Peyer's patch (tissue), 4 donors: ENCODE measurements at regions not wholly inside any gene's neighbourhood (a gene's known extent, or its start where the extent isn't known, plus 50 kb on each side); places are given as distances from the start of the nearest gene placed in this dataset.

ENCODE experiments used
- DNase-seq, 3 donors: peaks; one replicate each; pipeline ENCODE4 v3.0.0-alpha.2; 2017 to 2019
- H3K27ac ChIP-seq, 4 donors: fragments of 200-600 bp; sonication (generic); one replicate each; pipeline ENCODE4 v1.5.1; 2016 to 2019
- H3K27me3 ChIP-seq, 2 donors: fragments of 200-600 bp; sonication (generic); one replicate each; pipeline ENCODE4 v1.5.1; 2019
- H3K36me3 ChIP-seq, 3 donors: fragments of 200-600 bp; sonication (generic); one replicate each; pipeline ENCODE4 v1.5.1; 2016 to 2019
- H3K4me1 ChIP-seq, 4 donors: fragments of 200-600 bp; sonication (generic); one replicate each; pipeline ENCODE4 v1.5.1; 2016 to 2019
- H3K4me3 ChIP-seq, 4 donors: fragments of 200-600 bp; sonication (generic); 1 replicate in 3 of 4; 2 replicates in 1 of 4; pipeline ENCODE4 v1.5.1; 2016 to 2019; ENCODE audit warnings: mild to moderate bottlenecking in 1 of 4
- H3K9me3 ChIP-seq, 4 donors: fragments of 200-600 bp; sonication (generic); one replicate each; pipeline ENCODE4 v1.5.1; 2016 to 2019; ENCODE audit warnings: mild to moderate bottlenecking in 1 of 4
- POLR2A ChIP-seq, 2 donors: fragments of 450-650 bp; IDR thresholded peaks; one replicate each; pipeline ENCODE4 v1.5.1; 2017; ENCODE audit warnings: antibody characterized with exemption in 2 of 2, mild to moderate bottlenecking in 2 of 2, moderate library complexity in 2 of 2
- TF ChIP-seq, protein P1 (sequence below), 6 experiments: fragments of 450-650 bp in 4 of 6; fragments of 200-600 bp in 2 of 6; sonication (generic) in 1 of 6; IDR thresholded peaks; one replicate each; pipeline ENCODE4 v1.5.1; 2017 to 2019; ENCODE audit warnings: antibody characterized with exemption in 6 of 6, mild to moderate bottlenecking in 3 of 6, moderate library complexity in 1 of 6

GRCh38 chr15:91473894-91474545, 374.0 kb downstream of the SV2B start:
- DNase-seq, result no peak
- Histone ChIP-seq H3K27ac (no peak overlapping the region), H3K4me1 (peaks cover 0 to 11% (median 0%) of the 10 kb centered on the region in 4 donors), H3K4me3 (no peak overlapping the region), H3K27me3 (no peaks in the 10 kb centered on the region), H3K36me3 (no peaks in the 10 kb centered on the region), H3K9me3 (no peaks in the 10 kb centered on the region)
- TF ChIP-seq POLR2A (IDR thresholded peaks at IDR 0.05), result no peak
- TF ChIP-seq, protein P1, sequence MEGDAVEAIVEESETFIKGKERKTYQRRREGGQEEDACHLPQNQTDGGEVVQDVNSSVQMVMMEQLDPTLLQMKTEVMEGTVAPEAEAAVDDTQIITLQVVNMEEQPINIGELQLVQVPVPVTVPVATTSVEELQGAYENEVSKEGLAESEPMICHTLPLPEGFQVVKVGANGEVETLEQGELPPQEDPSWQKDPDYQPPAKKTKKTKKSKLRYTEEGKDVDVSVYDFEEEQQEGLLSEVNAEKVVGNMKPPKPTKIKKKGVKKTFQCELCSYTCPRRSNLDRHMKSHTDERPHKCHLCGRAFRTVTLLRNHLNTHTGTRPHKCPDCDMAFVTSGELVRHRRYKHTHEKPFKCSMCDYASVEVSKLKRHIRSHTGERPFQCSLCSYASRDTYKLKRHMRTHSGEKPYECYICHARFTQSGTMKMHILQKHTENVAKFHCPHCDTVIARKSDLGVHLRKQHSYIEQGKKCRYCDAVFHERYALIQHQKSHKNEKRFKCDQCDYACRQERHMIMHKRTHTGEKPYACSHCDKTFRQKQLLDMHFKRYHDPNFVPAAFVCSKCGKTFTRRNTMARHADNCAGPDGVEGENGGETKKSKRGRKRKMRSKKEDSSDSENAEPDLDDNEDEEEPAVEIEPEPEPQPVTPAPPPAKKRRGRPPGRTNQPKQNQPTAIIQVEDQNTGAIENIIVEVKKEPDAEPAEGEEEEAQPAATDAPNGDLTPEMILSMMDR (IDR thresholded peaks at IDR 0.05), result no peak

GRCh38 chr15:91476861-91477260, 376.6 kb upstream of the SLCO3A1 start:
- DNase-seq, result no peak
- H3K27ac ChIP-seq, result no peak overlapping the region
- no peaks in the 10 kb centered on the region for H3K36me3 ChIP-seq
- no peaks in the 10 kb centered on the region for H3K27me3 ChIP-seq
- TF ChIP-seq, protein P1 (IDR thresholded peaks at IDR 0.05), result no peak
- TF ChIP-seq POLR2A (IDR thresholded peaks at IDR 0.05), result no peak
- no peaks in the 10 kb centered on the region for H3K9me3 ChIP-seq
- peaks cover 0 to 5% (median 0%) of the 10 kb centered on the region in 4 donors for H3K4me1 ChIP-seq
- no peak overlapping the region for H3K4me3 ChIP-seq

DNA sequence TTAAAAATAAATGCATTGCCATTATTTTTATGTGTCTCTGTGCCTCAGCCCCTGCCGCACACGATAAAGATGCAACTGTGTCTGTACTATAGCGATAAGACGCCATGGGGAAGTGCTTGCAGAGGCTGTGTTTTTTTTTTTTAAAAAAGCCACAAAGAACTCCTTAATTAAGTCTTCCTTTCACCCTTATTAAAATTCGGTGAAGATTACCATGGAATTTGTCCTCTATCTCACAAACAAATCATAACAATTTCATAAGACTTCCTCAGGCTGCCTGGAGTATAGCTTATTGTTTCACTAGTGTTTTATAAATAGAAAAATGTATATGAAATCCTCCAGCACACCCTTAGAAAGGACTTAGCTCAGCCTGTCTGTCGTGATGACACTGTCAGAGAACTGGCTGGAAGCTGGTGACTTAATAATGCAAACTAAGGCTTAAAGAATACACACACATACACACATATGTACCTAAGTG, 374.8 kb upstream of the SLCO3A1 start:
- TF ChIP-seq, protein P1 (IDR thresholded peaks at IDR 0.05), result no peak
- TF ChIP-seq POLR2A (IDR thresholded peaks at IDR 0.05), result no peak
- Histone ChIP-seq H3K4me3 (no peak overlapping the region), H3K4me1 (no peaks in the 10 kb centered on the region), H3K27me3 (no peaks in the 10 kb centered on the region), H3K9me3 (no peaks in the 10 kb centered on the region), H3K27ac (no peak overlapping the region), H3K36me3 (no peaks in the 10 kb centered on the region)
- no peak for DNase-seq

DNA sequence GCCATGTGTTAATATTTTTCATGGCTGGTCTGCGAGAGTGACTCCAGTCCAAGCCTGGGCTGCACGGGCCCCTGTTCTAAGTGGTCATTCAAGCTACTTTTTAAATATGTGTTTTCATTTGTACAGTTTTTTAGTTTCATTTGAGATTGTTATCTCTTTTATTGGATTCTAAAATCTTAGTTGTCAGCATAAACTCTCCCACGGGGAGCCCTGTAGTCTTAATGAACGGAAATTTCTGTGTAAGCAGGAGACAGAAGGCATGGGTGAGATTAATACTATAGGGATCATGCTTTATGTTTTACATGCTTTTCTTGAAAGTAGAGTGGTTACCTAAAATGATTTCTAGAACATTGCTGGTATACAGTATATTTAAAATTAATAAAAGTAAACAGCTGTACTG, 373.1 kb upstream of the SLCO3A1 start:
- H3K9me3 ChIP-seq, result no peaks in the 10 kb centered on the region
- H3K27me3 ChIP-seq, result no peaks in the 10 kb centered on the region
- H3K4me3 ChIP-seq, result no peak overlapping the region
- no peaks in the 10 kb centered on the region for H3K4me1 ChIP-seq
- H3K36me3 ChIP-seq, result no peaks in the 10 kb centered on the region
- TF ChIP-seq, protein P1 (IDR thresholded peaks at IDR 0.05), result no peak
- no peak for TF ChIP-seq POLR2A (IDR thresholded peaks at IDR 0.05)
- H3K27ac ChIP-seq, result no peak overlapping the region
- no peak for DNase-seq

- Histone ChIP-seq H3K4me1 (no peaks in the 10 kb centered on the region), H3K27ac (no peak overlapping the region), H3K4me3 (no peak overlapping the region), H3K9me3 (no peaks in the 10 kb centered on the region), H3K27me3 (no peaks in the 10 kb centered on the region), H3K36me3 (no peaks in the 10 kb centered on the region)
- TF ChIP-seq, protein P1 (IDR thresholded peaks at IDR 0.05), result no peak
- no peak for TF ChIP-seq POLR2A (IDR thresholded peaks at IDR 0.05)
- no peak for DNase-seq
These were observed 370.7 kb upstream of the SLCO3A1 start for GRCh38 chr15:91482799-91483198.
